ENCODE measurements at regions not wholly inside any gene's neighbourhood (a gene's known extent, or its start where the extent isn't known, plus 50 kb on each side); places are given as distances from the start of the nearest gene placed in this dataset.

DNA sequence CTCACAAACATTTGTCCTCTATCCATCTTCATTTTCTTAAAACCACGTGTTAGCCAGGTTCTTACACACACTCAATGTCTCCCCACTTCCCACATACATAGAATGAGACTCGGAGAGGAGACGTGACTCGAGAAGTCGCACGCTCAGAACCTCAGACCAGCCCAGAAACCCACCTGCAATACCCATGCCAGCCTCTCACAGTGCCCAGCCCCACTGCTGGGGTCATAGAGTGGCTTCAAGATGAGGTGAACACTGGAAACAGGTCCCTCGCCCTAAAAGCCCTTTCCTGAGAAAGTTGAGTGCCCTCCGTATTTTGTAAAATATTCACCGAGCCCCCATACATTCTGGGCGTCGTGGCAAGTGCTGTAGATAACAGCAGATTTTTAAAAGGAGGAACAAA is 487.4 kb downstream of the EIPR1 start:
- Histone ChIP-seq H3K36me3 (ENCODE audit: low read length) (no peaks in the 10 kb centered on the region), H3K9me2 (replicated peaks; ENCODE audit: insufficient read depth, low read length) (no peaks in the 10 kb centered on the region), H3K79me2 (ENCODE audit: insufficient read depth, low read length) (no peaks in the 10 kb centered on the region), H3K27ac (ENCODE audit: low read depth, low read length) (no peak overlapping the region), H3K4me2 (ENCODE audit: low read depth, low read length, poor library complexity, severe bottlenecking) (no peak overlapping the region), H3F3A (ENCODE audit: insufficient read depth) (no peaks in the 10 kb centered on the region), H3K27me3 (ENCODE audit: low read length) (no peaks in the 10 kb centered on the region), H3K9me3 (ENCODE audit: insufficient read depth, low read length) (no peaks in the 10 kb centered on the region), H3K4me3 (ENCODE audit: insufficient read depth, low read length, poor library complexity, severe bottlenecking) (no peak overlapping the region), H4K20me1 (ENCODE audit: low read depth, low read length) (no peaks in the 10 kb centered on the region), H3K9ac (ENCODE audit: low read length) (no peak overlapping the region), H2AFZ (ENCODE audit: low read depth, low read length, severe bottlenecking) (no peak overlapping the region)
- TF ChIP-seq, protein P1, sequence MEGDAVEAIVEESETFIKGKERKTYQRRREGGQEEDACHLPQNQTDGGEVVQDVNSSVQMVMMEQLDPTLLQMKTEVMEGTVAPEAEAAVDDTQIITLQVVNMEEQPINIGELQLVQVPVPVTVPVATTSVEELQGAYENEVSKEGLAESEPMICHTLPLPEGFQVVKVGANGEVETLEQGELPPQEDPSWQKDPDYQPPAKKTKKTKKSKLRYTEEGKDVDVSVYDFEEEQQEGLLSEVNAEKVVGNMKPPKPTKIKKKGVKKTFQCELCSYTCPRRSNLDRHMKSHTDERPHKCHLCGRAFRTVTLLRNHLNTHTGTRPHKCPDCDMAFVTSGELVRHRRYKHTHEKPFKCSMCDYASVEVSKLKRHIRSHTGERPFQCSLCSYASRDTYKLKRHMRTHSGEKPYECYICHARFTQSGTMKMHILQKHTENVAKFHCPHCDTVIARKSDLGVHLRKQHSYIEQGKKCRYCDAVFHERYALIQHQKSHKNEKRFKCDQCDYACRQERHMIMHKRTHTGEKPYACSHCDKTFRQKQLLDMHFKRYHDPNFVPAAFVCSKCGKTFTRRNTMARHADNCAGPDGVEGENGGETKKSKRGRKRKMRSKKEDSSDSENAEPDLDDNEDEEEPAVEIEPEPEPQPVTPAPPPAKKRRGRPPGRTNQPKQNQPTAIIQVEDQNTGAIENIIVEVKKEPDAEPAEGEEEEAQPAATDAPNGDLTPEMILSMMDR (IDR thresholded peaks at IDR 0.05; ENCODE audit: insufficient read depth, low read length, poor library complexity, severe bottlenecking), result no peak
- no peak for TF ChIP-seq EZH2phosphoT487 (conservative IDR thresholded peaks at IDR 0.05; ENCODE audit: low read length)

DNA sequence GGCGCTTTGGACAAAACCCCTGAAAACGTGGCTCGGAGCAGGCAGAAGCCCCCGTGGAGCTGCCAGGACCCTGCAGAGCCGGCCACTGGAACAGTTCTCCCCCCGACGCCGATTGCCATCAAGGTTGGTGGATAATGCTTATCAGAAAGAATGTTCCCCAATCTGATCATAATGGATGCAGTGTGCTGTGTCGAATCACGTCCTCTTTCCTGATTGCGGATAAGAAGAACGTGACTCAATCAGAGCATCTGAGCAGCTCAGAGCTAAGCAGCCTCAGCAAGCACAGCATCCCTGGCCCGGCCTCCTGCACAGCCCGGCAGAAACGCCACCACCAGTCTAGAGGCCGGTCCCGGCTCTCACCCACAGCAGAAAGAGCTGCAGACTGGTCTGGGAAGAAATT is 488.0 kb downstream of the EIPR1 start:
- H3K9ac ChIP-seq (ENCODE audit: low read length), result no peak overlapping the region
- no peak overlapping the region for H2AFZ ChIP-seq (ENCODE audit: low read depth, low read length, severe bottlenecking)

DNA sequence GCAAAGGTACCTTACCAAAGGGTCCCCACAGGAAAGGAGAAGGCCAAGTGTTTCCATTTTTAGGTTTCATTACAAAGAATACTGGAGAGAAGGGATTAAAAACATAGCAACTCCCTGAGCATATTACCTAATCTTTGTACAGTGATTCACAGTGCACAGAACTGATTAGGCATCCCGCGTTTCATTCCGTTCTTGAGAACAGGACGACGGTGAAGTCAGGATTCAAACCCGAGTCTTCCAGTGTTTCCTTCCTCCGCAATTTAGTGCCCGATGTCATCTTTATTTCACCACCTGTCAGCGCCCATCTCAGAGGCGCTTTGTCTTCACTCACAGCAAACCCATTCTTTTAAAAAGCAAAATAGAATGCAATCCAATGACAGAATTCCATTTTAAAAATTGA is 488.5 kb downstream of the EIPR1 start:
- no peaks in the 10 kb centered on the region for H3K79me2 ChIP-seq (ENCODE audit: insufficient read depth, low read length)
- no peaks in the 10 kb centered on the region for H3K9me3 ChIP-seq (ENCODE audit: insufficient read depth, low read length)
- no peak overlapping the region for H3K4me3 ChIP-seq (ENCODE audit: insufficient read depth, low read length, poor library complexity, severe bottlenecking)
- H3K9me2 ChIP-seq (replicated peaks; ENCODE audit: insufficient read depth, low read length), result no peaks in the 10 kb centered on the region
- no peak overlapping the region for H3K4me2 ChIP-seq (ENCODE audit: low read depth, low read length, poor library complexity, severe bottlenecking)
- H4K20me1 ChIP-seq (ENCODE audit: low read depth, low read length), result no peaks in the 10 kb centered on the region
- H3K36me3 ChIP-seq (ENCODE audit: low read length), result no peaks in the 10 kb centered on the region
- H3F3A ChIP-seq (ENCODE audit: insufficient read depth), result no peaks in the 10 kb centered on the region
- no peak overlapping the region for H2AFZ ChIP-seq (ENCODE audit: low read depth, low read length, severe bottlenecking)
- no peaks in the 10 kb centered on the region for H3K27me3 ChIP-seq (ENCODE audit: low read length)
- no peak for TF ChIP-seq EZH2phosphoT487 (conservative IDR thresholded peaks at IDR 0.05; ENCODE audit: low read length)
- TF ChIP-seq, protein P1 (IDR thresholded peaks at IDR 0.05; ENCODE audit: insufficient read depth, low read length, poor library complexity, severe bottlenecking), result no peak
- H3K27ac ChIP-seq (ENCODE audit: low read depth, low read length), result no peak overlapping the region
- no peak overlapping the region for H3K9ac ChIP-seq (ENCODE audit: low read length)

More for the DNA sequence above, 488.0 kb downstream of the EIPR1 start:
- Histone ChIP-seq H3K36me3 (ENCODE audit: low read length) (no peaks in the 10 kb centered on the region), H3K9me3 (ENCODE audit: insufficient read depth, low read length) (no peaks in the 10 kb centered on the region), H3K4me3 (ENCODE audit: insufficient read depth, low read length, poor library complexity, severe bottlenecking) (no peak overlapping the region), H3K27ac (ENCODE audit: low read depth, low read length) (no peak overlapping the region), H3K79me2 (ENCODE audit: insufficient read depth, low read length) (no peaks in the 10 kb centered on the region), H3F3A (ENCODE audit: insufficient read depth) (no peaks in the 10 kb centered on the region), H3K9me2 (replicated peaks; ENCODE audit: insufficient read depth, low read length) (no peaks in the 10 kb centered on the region), H3K4me2 (ENCODE audit: low read depth, low read length, poor library complexity, severe bottlenecking) (no peak overlapping the region), H3K27me3 (ENCODE audit: low read length) (no peaks in the 10 kb centered on the region), H4K20me1 (ENCODE audit: low read depth, low read length) (no peaks in the 10 kb centered on the region)
- no peak for TF ChIP-seq EZH2phosphoT487 (conservative IDR thresholded peaks at IDR 0.05; ENCODE audit: low read length)
- TF ChIP-seq, protein P1 (IDR thresholded peaks at IDR 0.05; ENCODE audit: insufficient read depth, low read length, poor library complexity, severe bottlenecking), result no peak

Data from SU-DHL-6 (cell line).